ENCODE measurements at regions not wholly inside any gene's neighbourhood (a gene's known extent, or its start where the extent isn't known, plus 50 kb on each side); places are given as distances from the start of the nearest gene placed in this dataset.

GRCh38 chr5:10173716-10174115 lies 76.0 kb downstream of the ATPSCKMT start:
- Histone ChIP-seq H3K4me2 (ENCODE audit: control insufficient read depth, extremely low read depth, insufficient read depth, low read depth, low read length) (no peak overlapping the region), H3K27me3 (ENCODE audit: control insufficient read depth, extremely low read depth, insufficient read depth, low read length) (no peaks in the 10 kb centered on the region), H3K9ac (ENCODE audit: control insufficient read depth, extremely low read depth, insufficient read depth, low read length) (no peak overlapping the region), H3K4me3 (ENCODE audit: control insufficient read depth in 2 of 3, extremely low read depth in 1 of 3, insufficient read depth in 2 of 3, low read depth in 1 of 3, low read length in 3 of 3) (no peak overlapping the region), H3K79me2 (ENCODE audit: control insufficient read depth, insufficient read depth, low read length) (no peaks in the 10 kb centered on the region), H3K36me3 (ENCODE audit: control insufficient read depth in 2 of 2, extremely low read depth in 1 of 2, insufficient read depth in 2 of 2, low read length in 2 of 2) (no peaks in the 10 kb centered on the region), H3K27ac (ENCODE audit: control insufficient read depth, insufficient read depth, low read length) (no peak overlapping the region), H3K4me1 (ENCODE audit: control insufficient read depth, extremely low read depth, insufficient read depth, low read length) (no peaks in the 10 kb centered on the region), H4K20me1 (ENCODE audit: control insufficient read depth, extremely low read depth, insufficient read depth, low read length) (no peaks in the 10 kb centered on the region), H3K9me1 (ENCODE audit: control insufficient read depth, extremely low read depth, insufficient read depth, low read length) (no peaks in the 10 kb centered on the region), H2AFZ (ENCODE audit: control insufficient read depth, low read length) (no peak overlapping the region), H3K9me3 (ENCODE audit: control insufficient read depth, low read depth, low read length) (no peaks in the 10 kb centered on the region)
- no peak for TF ChIP-seq CTCF (optimal IDR thresholded peaks at IDR 0.05 in 1 of 3, IDR thresholded peaks at IDR 0.05 in 1 of 3, conservative IDR thresholded peaks at IDR 0.05 in 1 of 3; ENCODE audit: extremely low read depth in 1 of 3, insufficient read depth in 2 of 3, low read length in 3 of 3)
- no peak for TF ChIP-seq EZH2 (IDR thresholded peaks at IDR 0.05; ENCODE audit: low read length)
- FAIRE-seq (no peak), DNase-seq (ENCODE audit: low read depth, low spot score) (no peak)
- dilution Hi-C loops (cut with MboI; ENCODE audit: extremely low pct_ligation_motif_present, low sequenced_read_pairs): no loop called here

- dilution Hi-C loops (cut with MboI; ENCODE audit: extremely low pct_ligation_motif_present, low sequenced_read_pairs): no loop called here
- Histone ChIP-seq H3K27me3 (ENCODE audit: control insufficient read depth, extremely low read depth, insufficient read depth, low read length) (no peaks in the 10 kb centered on the region), H3K27ac (ENCODE audit: control insufficient read depth, insufficient read depth, low read length) (no peak overlapping the region), H3K79me2 (ENCODE audit: control insufficient read depth, insufficient read depth, low read length) (no peaks in the 10 kb centered on the region), H3K9me3 (ENCODE audit: control insufficient read depth, low read depth, low read length) (no peaks in the 10 kb centered on the region), H3K4me1 (ENCODE audit: control insufficient read depth, extremely low read depth, insufficient read depth, low read length) (no peaks in the 10 kb centered on the region), H3K9me1 (ENCODE audit: control insufficient read depth, extremely low read depth, insufficient read depth, low read length) (no peaks in the 10 kb centered on the region), H3K9ac (ENCODE audit: control insufficient read depth, extremely low read depth, insufficient read depth, low read length) (no peak overlapping the region), H3K4me3 (ENCODE audit: control insufficient read depth in 2 of 3, extremely low read depth in 1 of 3, insufficient read depth in 2 of 3, low read depth in 1 of 3, low read length in 3 of 3) (no peak overlapping the region), H2AFZ (ENCODE audit: control insufficient read depth, low read length) (no peak overlapping the region), H3K4me2 (ENCODE audit: control insufficient read depth, extremely low read depth, insufficient read depth, low read depth, low read length) (no peak overlapping the region), H4K20me1 (ENCODE audit: control insufficient read depth, extremely low read depth, insufficient read depth, low read length) (no peaks in the 10 kb centered on the region), H3K36me3 (ENCODE audit: control insufficient read depth in 2 of 2, extremely low read depth in 1 of 2, insufficient read depth in 2 of 2, low read length in 2 of 2) (no peaks in the 10 kb centered on the region)
- FAIRE-seq: no peak
- DNase-seq (ENCODE audit: low read depth, low spot score): no peak
- TF ChIP-seq EZH2 (IDR thresholded peaks at IDR 0.05; ENCODE audit: low read length) (no peak), CTCF (optimal IDR thresholded peaks at IDR 0.05 in 1 of 3, IDR thresholded peaks at IDR 0.05 in 1 of 3, conservative IDR thresholded peaks at IDR 0.05 in 1 of 3; ENCODE audit: extremely low read depth in 1 of 3, insufficient read depth in 2 of 3, low read length in 3 of 3) (no peak)
Observed at GRCh38 chr5:10172247-10172646, 77.4 kb downstream of the ATPSCKMT start.
